Eye (tissue), 1 donor: ENCODE measurements at regions not wholly inside any gene's neighbourhood (a gene's known extent, or its start where the extent isn't known, plus 50 kb on each side); places are given as distances from the start of the nearest gene placed in this dataset.

Experiments
- DNase-seq: peaks from one replicate; pipeline ENCODE4 v3.0.0-alpha.2; 2015

DNA sequence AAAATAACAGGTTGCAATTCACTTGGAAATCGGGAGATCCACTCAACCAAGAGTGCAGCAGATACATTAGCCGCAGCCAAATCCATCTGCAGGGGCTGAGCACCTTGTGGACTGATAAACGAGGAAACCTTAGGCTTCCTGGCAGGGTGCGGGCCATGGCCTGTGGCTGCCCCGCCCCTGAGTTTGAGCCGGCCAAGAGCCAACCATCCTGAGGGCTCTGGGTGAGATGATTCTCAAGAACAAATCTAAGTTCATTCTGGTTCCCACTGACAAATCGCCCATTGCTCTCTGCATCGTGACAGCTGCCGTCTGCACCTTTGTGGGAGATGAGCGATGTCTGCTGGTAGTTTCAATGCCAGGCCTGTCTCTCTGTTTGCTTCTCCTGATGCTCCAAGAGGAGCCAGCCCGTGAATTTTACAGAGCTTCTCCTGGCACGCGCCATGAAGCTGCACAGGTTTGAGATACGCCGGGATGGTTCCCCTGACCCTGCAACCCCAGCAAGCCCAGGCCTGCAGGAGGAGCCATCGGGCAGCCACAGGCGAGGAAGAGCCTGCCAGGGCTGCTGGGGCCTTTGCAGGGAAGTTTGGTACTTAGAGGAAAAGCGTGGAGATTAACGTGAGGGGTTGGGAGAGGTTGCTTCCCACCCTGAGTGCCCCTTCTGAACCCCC, 154.0 kb downstream of the OLFM1 start:
- no peak for DNase-seq

- no peak for DNase-seq
Measured at GRCh38 chr9:135242049-135242396, 154.6 kb downstream of the OLFM1 start.

DNA sequence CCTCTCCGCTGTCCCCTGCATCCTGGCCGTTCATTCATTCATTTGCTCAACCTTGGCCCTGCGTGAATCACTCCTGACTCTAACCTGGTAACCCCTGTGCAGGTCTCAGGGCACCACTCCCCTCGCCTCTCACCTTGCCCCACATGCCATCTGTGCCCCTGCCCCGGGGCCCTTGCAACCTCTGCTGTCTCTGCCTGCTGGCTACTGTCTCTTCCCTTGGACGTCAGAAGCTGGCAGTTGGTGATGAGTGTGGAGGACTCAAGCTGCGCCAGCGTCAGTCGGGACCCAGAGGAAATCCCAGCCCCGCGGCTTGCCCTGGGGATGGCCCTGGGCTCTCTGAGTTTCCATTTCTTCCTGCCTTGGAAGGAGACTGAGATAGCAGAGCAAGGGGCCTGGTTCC, 154.9 kb downstream of the OLFM1 start:
- DNase-seq, result no peak

- DNase-seq, result no peak
Measured at GRCh38 chr9:135243201-135244190, 156.0 kb downstream of the OLFM1 start.

DNA sequence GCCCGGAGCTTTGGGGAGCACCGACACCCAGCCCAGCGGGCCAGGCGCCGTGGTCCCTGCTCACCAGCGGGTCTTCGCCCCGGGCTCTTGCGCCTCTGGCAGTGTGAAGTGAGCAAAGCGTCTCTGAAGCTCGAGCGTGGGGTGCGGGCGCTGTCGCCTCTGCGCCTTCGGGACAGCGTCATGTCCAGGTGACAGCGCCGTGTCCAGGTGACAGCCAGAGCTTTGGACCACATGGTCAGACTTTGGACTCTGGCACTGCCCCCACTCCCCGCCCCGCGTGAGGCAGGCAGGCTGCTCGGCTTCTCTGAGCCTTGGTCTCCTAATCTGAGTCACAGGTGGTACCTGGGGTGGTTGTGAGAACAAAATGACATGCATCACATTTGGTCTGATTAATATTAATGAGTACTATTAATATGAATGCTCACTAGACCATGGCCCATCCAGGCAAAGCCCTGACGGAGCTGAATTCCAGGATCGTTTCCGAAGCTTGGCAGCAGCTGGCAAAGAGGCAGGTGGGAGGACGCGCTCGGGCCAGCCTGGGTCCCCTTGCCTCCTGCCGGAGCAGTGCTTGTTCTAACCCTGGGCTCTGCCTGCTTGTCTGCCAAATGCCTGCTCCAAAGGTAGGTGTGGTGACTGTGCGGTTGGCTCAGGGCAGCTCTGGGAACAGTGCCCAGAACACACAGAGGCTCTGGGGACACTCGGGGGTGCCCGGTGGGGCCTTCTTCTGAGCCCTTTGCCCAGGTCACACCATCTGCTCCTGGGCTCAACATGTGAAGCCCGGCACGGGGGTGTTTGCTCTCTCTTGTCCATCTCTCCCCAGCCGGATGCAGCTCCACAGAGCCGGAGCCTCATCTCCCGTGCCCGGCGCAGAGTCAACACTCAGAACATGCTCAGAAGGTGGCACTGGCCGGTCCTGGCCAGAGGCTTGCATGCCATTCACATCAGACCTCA, 157.1 kb downstream of the OLFM1 start:
- no peak for DNase-seq

DNA sequence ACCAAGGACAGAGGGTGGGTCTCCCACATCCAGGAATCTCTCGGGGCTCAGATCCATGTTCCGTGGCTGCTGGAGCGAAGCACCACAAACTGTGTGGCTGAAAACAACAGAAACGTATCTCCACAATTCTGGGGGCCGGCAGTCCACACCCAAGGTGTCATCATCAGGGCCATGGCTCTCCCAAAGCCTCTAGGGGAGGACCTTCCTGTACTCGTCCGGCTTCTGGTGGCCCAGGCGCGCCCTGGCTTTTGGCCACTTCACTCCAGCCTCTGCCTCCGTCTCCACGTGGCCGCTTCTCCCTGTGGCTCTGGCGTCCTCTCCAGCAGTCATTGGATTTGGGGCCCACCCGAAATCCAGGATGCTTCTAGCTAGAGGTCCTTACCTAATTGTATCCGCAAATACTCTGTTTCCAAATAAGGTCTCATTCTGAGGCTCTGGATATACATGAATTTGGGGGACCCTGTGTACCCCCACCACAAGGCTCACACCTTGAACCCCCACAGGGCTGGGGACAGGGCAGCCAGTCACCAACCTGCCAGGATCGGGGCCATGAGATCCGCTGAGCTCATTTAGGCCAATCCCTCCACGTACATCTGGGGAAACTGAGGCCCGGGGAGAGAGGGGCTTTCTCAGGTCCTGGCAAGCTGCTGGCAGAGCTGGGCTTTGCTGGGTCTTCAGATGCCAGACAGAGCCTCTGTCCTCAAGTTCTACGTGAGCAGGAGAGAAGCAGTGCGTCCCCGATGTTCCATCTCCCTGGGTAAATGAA, 158.2 kb downstream of the OLFM1 start:
- DNase-seq, result no peak

- no peak for DNase-seq
Measured at GRCh38 chr9:135246248-135247205, 159.1 kb downstream of the OLFM1 start.

DNA sequence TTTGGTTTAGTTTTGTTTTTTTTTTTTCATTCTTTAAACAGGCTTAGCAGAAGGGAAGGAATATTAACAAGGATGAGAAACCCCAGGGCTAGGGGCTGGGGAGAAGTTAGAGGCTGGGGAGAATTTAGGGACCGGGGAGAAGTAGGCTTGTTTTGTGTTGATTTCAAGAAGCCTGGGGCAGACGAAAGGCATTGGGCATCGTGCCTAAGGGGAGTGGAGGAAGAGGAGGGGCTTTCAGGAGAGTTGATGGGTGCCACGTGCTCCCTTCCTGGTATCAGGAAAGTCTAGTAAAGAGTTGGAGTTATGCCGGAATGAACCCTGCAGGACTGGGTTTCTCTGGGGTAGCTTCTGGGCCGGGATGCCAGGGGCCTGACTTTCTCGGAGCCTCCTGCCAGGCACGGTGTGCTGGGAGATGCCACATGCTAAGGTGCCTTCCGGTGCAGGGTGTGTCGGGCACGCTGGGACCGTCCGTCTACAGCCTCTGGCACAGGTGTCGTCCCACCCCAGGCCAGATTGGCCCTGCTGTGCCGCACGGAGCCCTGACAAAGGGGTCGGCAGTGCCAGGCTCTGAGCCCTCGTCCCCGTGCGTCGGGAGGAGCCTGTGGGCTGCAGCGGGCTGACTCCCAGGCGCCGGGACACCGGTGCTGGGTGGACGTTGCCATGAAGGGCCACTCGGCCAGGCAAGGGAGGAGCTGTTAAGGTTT, 159.9 kb downstream of the OLFM1 start:
- no peak for DNase-seq

- no peak for DNase-seq
Measured at GRCh38 chr9:135248111-135248510, 160.6 kb downstream of the OLFM1 start.

DNA sequence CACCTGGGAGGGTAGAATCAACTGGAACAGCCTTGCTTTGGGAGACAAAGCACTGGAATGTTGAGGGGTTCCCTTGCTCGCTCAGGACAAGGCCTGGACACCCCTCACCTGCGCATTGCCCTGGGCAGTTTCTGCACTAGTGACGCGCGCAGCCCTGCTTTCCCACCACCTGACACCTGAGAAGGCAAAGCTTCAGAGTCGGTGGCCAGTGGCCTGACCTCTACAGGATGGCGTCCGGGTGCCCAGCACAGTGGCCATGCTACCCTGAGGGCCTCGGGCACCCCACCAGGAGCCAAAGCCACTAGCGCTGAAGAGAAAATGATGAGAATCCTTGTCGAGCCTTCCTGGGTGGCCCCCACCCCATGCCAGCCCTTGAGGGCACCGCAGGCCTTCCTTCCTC, 161.3 kb downstream of the OLFM1 start:
- no peak for DNase-seq

- DNase-seq, result no peak
Measured at GRCh38 chr9:135249191-135249590, 161.7 kb downstream of the OLFM1 start.

- DNase-seq, result no peak
Measured at GRCh38 chr9:135249711-135250110, 162.2 kb downstream of the OLFM1 start.

- DNase-seq, result no peak
Measured at GRCh38 chr9:135251331-135251761, 163.9 kb downstream of the OLFM1 start.

GRCh38 chr9:135251996-135252760, 164.7 kb downstream of the OLFM1 start:
- DNase-seq, result no peak

DNA sequence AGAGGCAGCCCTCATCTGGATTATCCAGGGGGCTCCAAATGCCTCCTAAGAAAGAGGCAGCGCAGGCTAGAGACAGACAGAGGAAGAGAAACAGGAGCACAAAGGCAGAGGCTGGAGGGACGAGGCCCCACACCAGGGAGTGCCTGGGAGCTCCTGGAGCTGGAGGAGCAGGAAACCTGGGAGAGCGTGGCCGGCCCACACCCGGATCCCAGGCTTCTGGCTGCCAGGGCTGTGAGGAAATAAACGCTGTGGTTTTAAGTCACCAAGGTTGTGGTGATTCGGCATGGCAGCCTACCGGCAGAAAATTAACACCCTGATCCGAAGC, 165.5 kb downstream of the OLFM1 start:
- no peak for DNase-seq

GRCh38 chr9:135253305-135254004, 166.0 kb downstream of the OLFM1 start:
- no peak for DNase-seq

GRCh38 chr9:135254176-135255032, 166.9 kb downstream of the OLFM1 start:
- DNase-seq, result no peak
